ENCODE measurements at regions not wholly inside any gene's neighbourhood (a gene's known extent, or its start where the extent isn't known, plus 50 kb on each side); places are given as distances from the start of the nearest gene placed in this dataset.
"Not testable (repeated sequence)": the region's sequence is repeated elsewhere in the genome, so short reads cannot be mapped to it uniquely, and the experiment has no call there.

- Histone ChIP-seq H3K27ac (ENCODE audit: low read depth, low read length, poor library complexity, severe bottlenecking) (no peak overlapping the region), H3K9me3 (ENCODE audit: low read length) (no peaks in the 10 kb centered on the region), H3K4me2 (ENCODE audit: low read length) (no peak overlapping the region), H3K27me3 (ENCODE audit: insufficient read depth, low read length) (no peaks in the 10 kb centered on the region), H4K20me1 (ENCODE audit: insufficient read depth, low read length) (no peaks in the 10 kb centered on the region), H3K79me2 (ENCODE audit: insufficient read depth, low read length) (no peaks in the 10 kb centered on the region), H2AFZ (ENCODE audit: low read length) (no peak overlapping the region), H3F3A (ENCODE audit: insufficient read depth, low read length) (no peaks in the 10 kb centered on the region), H3K4me1 (ENCODE audit: insufficient read depth, low read length, severe bottlenecking) (no peaks in the 10 kb centered on the region), H3K9ac (ENCODE audit: low read length) (no peak overlapping the region), H3K4me3 (ENCODE audit: low read depth, low read length, poor library complexity, severe bottlenecking) (no peak overlapping the region), H3K9me2 (ENCODE audit: low read depth, low read length) (no peaks in the 10 kb centered on the region), H3K36me3 (ENCODE audit: insufficient read depth, low read length) (no peaks in the 10 kb centered on the region)
- no peak for TF ChIP-seq EZH2 (IDR thresholded peaks at IDR 0.05; ENCODE audit: borderline replicate concordance, low read length)
- TF ChIP-seq CTCF (IDR thresholded peaks at IDR 0.05; ENCODE audit: low read length) = no peak
Measured at GRCh38 chr12:9340422-9341259, 132.4 kb upstream of the PZP start.

- no peaks in the 10 kb centered on the region for H3K79me2 ChIP-seq (ENCODE audit: insufficient read depth, low read length)
- TF ChIP-seq EZH2 (IDR thresholded peaks at IDR 0.05; ENCODE audit: borderline replicate concordance, low read length) (no peak), CTCF (IDR thresholded peaks at IDR 0.05; ENCODE audit: low read length) (no peak)
- H3K9me3 ChIP-seq (ENCODE audit: low read length) = no peaks in the 10 kb centered on the region
Measured at GRCh38 chr12:9337656-9338055, 129.5 kb upstream of the PZP start.

GRCh38 chr12:9336375-9337011 is 128.3 kb upstream of the PZP start:
- not testable (repeated sequence) for H3K4me3 ChIP-seq (ENCODE audit: low read depth, low read length, poor library complexity, severe bottlenecking); H3K9ac ChIP-seq (ENCODE audit: low read length); H3K27me3 ChIP-seq (ENCODE audit: insufficient read depth, low read length); H3K79me2 ChIP-seq (ENCODE audit: insufficient read depth, low read length); H3K36me3 ChIP-seq (ENCODE audit: insufficient read depth, low read length); H3K4me1 ChIP-seq (ENCODE audit: insufficient read depth, low read length, severe bottlenecking); H3K27ac ChIP-seq (ENCODE audit: low read depth, low read length, poor library complexity, severe bottlenecking); H2AFZ ChIP-seq (ENCODE audit: low read length); H3K9me3 ChIP-seq (ENCODE audit: low read length); H3K4me2 ChIP-seq (ENCODE audit: low read length); H3F3A ChIP-seq (ENCODE audit: insufficient read depth, low read length); H3K9me2 ChIP-seq (ENCODE audit: low read depth, low read length); H4K20me1 ChIP-seq (ENCODE audit: insufficient read depth, low read length)

More at GRCh38 chr12:9337656-9338055, 129.5 kb upstream of the PZP start:
- Histone ChIP-seq H3K36me3 (ENCODE audit: insufficient read depth, low read length) (no peaks in the 10 kb centered on the region), H3K4me1 (ENCODE audit: insufficient read depth, low read length, severe bottlenecking) (no peaks in the 10 kb centered on the region), H3K9ac (ENCODE audit: low read length) (no peak overlapping the region), H3K9me2 (ENCODE audit: low read depth, low read length) (no peaks in the 10 kb centered on the region), H4K20me1 (ENCODE audit: insufficient read depth, low read length) (no peaks in the 10 kb centered on the region), H3K27me3 (ENCODE audit: insufficient read depth, low read length) (no peaks in the 10 kb centered on the region), H3K27ac (ENCODE audit: low read depth, low read length, poor library complexity, severe bottlenecking) (no peak overlapping the region), H3K4me3 (ENCODE audit: low read depth, low read length, poor library complexity, severe bottlenecking) (no peak overlapping the region), H2AFZ (ENCODE audit: low read length) (no peak overlapping the region), H3F3A (ENCODE audit: insufficient read depth, low read length) (no peaks in the 10 kb centered on the region), H3K4me2 (ENCODE audit: low read length) (no peak overlapping the region)
